Spleen (tissue), 7 donors: ENCODE measurements at regions not wholly inside any gene's neighbourhood (a gene's known extent, or its start where the extent isn't known, plus 50 kb on each side); places are given as distances from the start of the nearest gene placed in this dataset.

Source experiments
- POLR2A ChIP-seq, 3 donors: fragments of 450-650 bp; IDR thresholded peaks; one replicate each; pipeline ENCODE4 v1.5.1; 2017; ENCODE audit warnings: antibody characterized with exemption in 3 of 3, mild to moderate bottlenecking in 1 of 3
- POLR2AphosphoS5 ChIP-seq, 3 donors: sonication (generic); formaldehyde crosslinking; IDR thresholded peaks; one replicate each; pipeline ENCODE4 v1.5.1; 2017; ENCODE audit warnings: antibody characterized with exemption in 3 of 3
- TF ChIP-seq, protein P1 (sequence below), 11 experiments: fragments of 200-600 bp in 7 of 11; fragments of 450-650 bp in 4 of 11; sonication (generic) in 4 of 11; IDR thresholded peaks in 8 of 11; conservative IDR thresholded peaks in 3 of 11; 1 replicate in 7 of 11; 2 replicates in 4 of 11; pipeline versions ENCODE4 v1.4.0 to v1.8.0; 2016 to 2021; ENCODE audit warnings: antibody characterized with exemption in 11 of 11, inconsistent platforms in 4 of 11, mild to moderate bottlenecking in 1 of 11
- donor health status: DM: no; HTN: no; CAD: no; lungs with moderate emphysema.
- donor health status: DM: no; HTN: no; CAD: no.
- donor health status: DM: no; HTN: no; CAD: no.

- TF ChIP-seq POLR2AphosphoS5 (IDR thresholded peaks at IDR 0.05) = no peak
- TF ChIP-seq POLR2A (IDR thresholded peaks at IDR 0.05) = no peak
- TF ChIP-seq, protein P1, sequence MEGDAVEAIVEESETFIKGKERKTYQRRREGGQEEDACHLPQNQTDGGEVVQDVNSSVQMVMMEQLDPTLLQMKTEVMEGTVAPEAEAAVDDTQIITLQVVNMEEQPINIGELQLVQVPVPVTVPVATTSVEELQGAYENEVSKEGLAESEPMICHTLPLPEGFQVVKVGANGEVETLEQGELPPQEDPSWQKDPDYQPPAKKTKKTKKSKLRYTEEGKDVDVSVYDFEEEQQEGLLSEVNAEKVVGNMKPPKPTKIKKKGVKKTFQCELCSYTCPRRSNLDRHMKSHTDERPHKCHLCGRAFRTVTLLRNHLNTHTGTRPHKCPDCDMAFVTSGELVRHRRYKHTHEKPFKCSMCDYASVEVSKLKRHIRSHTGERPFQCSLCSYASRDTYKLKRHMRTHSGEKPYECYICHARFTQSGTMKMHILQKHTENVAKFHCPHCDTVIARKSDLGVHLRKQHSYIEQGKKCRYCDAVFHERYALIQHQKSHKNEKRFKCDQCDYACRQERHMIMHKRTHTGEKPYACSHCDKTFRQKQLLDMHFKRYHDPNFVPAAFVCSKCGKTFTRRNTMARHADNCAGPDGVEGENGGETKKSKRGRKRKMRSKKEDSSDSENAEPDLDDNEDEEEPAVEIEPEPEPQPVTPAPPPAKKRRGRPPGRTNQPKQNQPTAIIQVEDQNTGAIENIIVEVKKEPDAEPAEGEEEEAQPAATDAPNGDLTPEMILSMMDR (IDR thresholded peaks at IDR 0.05 in 8 of 11, conservative IDR thresholded peaks at IDR 0.05 in 3 of 11) = no peak
Observed at GRCh38 chr2:51409920-51410319, 378.0 kb upstream of the NRXN1 start.
